Astrocyte (in vitro differentiated cells and primary cell): ENCODE measurements at regions not wholly inside any gene's neighbourhood (a gene's known extent, or its start where the extent isn't known, plus 50 kb on each side); places are given as distances from the start of the nearest gene placed in this dataset.
A peak's percentile ranks its signal among the peaks of the same experiment; 100 is the strongest.

Experiments
- DNase-seq: peaks from one replicate; pipeline ENCODE4 v3.0.0-alpha.2; 2010; ENCODE audit warnings: low read depth
- FAIRE-seq: peaks from 2 replicates; lab custom pipeline; 2011; peaks lifted over from hg19 to GRCh38; lab: Jason Lieb, UNC
- H2AFZ ChIP-seq: 2 replicates; pipeline ENCODE4 v1.6.0; 2012; ENCODE audit warnings: low read depth, low read length, inconsistent platforms
- H3K27ac ChIP-seq: 2 replicates; pipeline ENCODE4 v1.5.1; 2011; ENCODE audit warnings: low read depth, low read length, inconsistent platforms
- H3K27me3 ChIP-seq: 2 replicates; pipeline ENCODE4 v1.6.0; 2011; ENCODE audit warnings: low read length, inconsistent platforms; ENCODE audit not compliant: insufficient read depth
- H3K36me3 ChIP-seq: 2 replicates; pipeline ENCODE4 v1.5.1; 2011; ENCODE audit warnings: low read length, inconsistent platforms; ENCODE audit not compliant: insufficient read depth
- H3K4me1 ChIP-seq: 2 replicates; pipeline ENCODE4 v1.5.1; 2011; ENCODE audit warnings: low read length, inconsistent platforms; ENCODE audit not compliant: insufficient read depth
- H3K4me2 ChIP-seq: 2 replicates; pipeline ENCODE4 v1.6.0; 2012; ENCODE audit warnings: low read length, inconsistent platforms
- H3K4me3 ChIP-seq: 2 replicates; pipeline ENCODE4 v1.5.1; 2011; ENCODE audit warnings: low read depth, mild to moderate bottlenecking, low read length, inconsistent platforms; ENCODE audit not compliant: insufficient read depth
- H3K79me2 ChIP-seq: 2 replicates; pipeline ENCODE4 v1.6.0; 2012; ENCODE audit warnings: mild to moderate bottlenecking, low read length, inconsistent platforms; ENCODE audit not compliant: insufficient read depth
- H3K9ac ChIP-seq: 2 replicates; pipeline ENCODE4 v1.6.0; 2012; ENCODE audit warnings: mild to moderate bottlenecking, low read length, inconsistent platforms
- H3K9me3 ChIP-seq: 2 replicates; pipeline ENCODE4 v1.5.1; 2012; ENCODE audit warnings: low read depth, mild to moderate bottlenecking, low read length, inconsistent platforms; ENCODE audit not compliant: insufficient read depth
- H4K20me1 ChIP-seq: 2 replicates; pipeline ENCODE4 v1.6.0; 2012; ENCODE audit warnings: low read length, inconsistent platforms; ENCODE audit not compliant: insufficient read depth
- H3K27ac Mint-ChIP-seq: one replicate; pipeline ENCODE4 v1.8.0; 2021; ENCODE audit warnings: mild to moderate bottlenecking, mixed read lengths; ENCODE audit not compliant: unreplicated experiment
- H3K27me3 Mint-ChIP-seq: one replicate; pipeline ENCODE4 v1.8.0; 2021; ENCODE audit warnings: low read depth, mixed read lengths; ENCODE audit not compliant: unreplicated experiment
- H3K36me3 Mint-ChIP-seq: one replicate; pipeline ENCODE4 v1.8.0; 2021; ENCODE audit warnings: low read depth, mixed read lengths; ENCODE audit not compliant: unreplicated experiment
- H3K4me1 Mint-ChIP-seq: one replicate; pipeline ENCODE4 v1.8.0; 2021; ENCODE audit warnings: low read depth, mixed read lengths; ENCODE audit not compliant: unreplicated experiment
- H3K4me3 Mint-ChIP-seq: one replicate; pipeline ENCODE4 v1.8.0; 2021; ENCODE audit warnings: mild to moderate bottlenecking, moderate library complexity, mixed read lengths; ENCODE audit not compliant: unreplicated experiment
- H3K9me3 Mint-ChIP-seq: one replicate; pipeline ENCODE4 v1.8.0; 2021; ENCODE audit warnings: mild to moderate bottlenecking, mixed read lengths; ENCODE audit not compliant: unreplicated experiment
- CTCF ChIP-seq: IDR thresholded peaks from 2 replicates; pipeline ENCODE4 v1.5.1; 2011; ENCODE audit warnings: low read depth, mild to moderate bottlenecking, inconsistent platforms, low read length, moderate library complexity; ENCODE audit not compliant: insufficient read depth
- EZH2 ChIP-seq: IDR thresholded peaks from 2 replicates; pipeline ENCODE4 v1.6.1; 2012; ENCODE audit warnings: mild to moderate bottlenecking, low read length, inconsistent platforms; ENCODE audit not compliant: insufficient read depth

- Histone ChIP-seq H2AFZ (no peak overlapping the region), H3K9ac (no peak overlapping the region), H3K4me3 (no peak overlapping the region), H3K9me3 (no peaks in the 10 kb centered on the region), H3K27ac (no peak overlapping the region), H3K36me3 (no peaks in the 10 kb centered on the region), H3K79me2 (no peaks in the 10 kb centered on the region), H4K20me1 (no peaks in the 10 kb centered on the region), H3K27me3 (no peaks in the 10 kb centered on the region), H3K4me1 (no peaks in the 10 kb centered on the region), H3K4me2 (no peak overlapping the region)
- no peaks in the 10 kb centered on the region for H3K4me1 Mint-ChIP-seq
- no peak for TF ChIP-seq CTCF
- TF ChIP-seq EZH2, result no peak
- no peak overlapping the region for H3K27ac Mint-ChIP-seq
- H3K9me3 Mint-ChIP-seq, result no peaks in the 10 kb centered on the region
- H3K27me3 Mint-ChIP-seq, result no peaks in the 10 kb centered on the region
- DNase-seq, result peak; percentile 27
- H3K36me3 Mint-ChIP-seq, result no peaks in the 10 kb centered on the region
- no peak overlapping the region for H3K4me3 Mint-ChIP-seq
- FAIRE-seq, result no peak
Observed at GRCh38 chr2:163198972-163199371, 360.4 kb upstream of the KCNH7 start.

- Mint-ChIP-seq H3K36me3 (no peaks in the 10 kb centered on the region), H3K4me1 (no peaks in the 10 kb centered on the region), H3K9me3 (no peaks in the 10 kb centered on the region), H3K4me3 (no peak overlapping the region), H3K27ac (no peak overlapping the region), H3K27me3 (no peaks in the 10 kb centered on the region)
- DNase-seq (no peak), FAIRE-seq (no peak)
- Histone ChIP-seq H3K27ac (no peak overlapping the region), H3K79me2 (no peaks in the 10 kb centered on the region), H3K4me2 (no peak overlapping the region), H3K27me3 (no peaks in the 10 kb centered on the region), H3K4me1 (no peaks in the 10 kb centered on the region), H3K4me3 (no peak overlapping the region), H4K20me1 (no peaks in the 10 kb centered on the region), H3K9ac (no peak overlapping the region), H3K36me3 (no peaks in the 10 kb centered on the region), H3K9me3 (no peaks in the 10 kb centered on the region), H2AFZ (no peak overlapping the region)
- TF ChIP-seq CTCF (no peak), EZH2 (no peak)
Observed at GRCh38 chr2:163198007-163198406, 359.4 kb upstream of the KCNH7 start.

GRCh38 chr2:163191372-163191771, 352.8 kb upstream of the KCNH7 start:
- peak; percentile 29 for DNase-seq
- H3K9me3 ChIP-seq, result no peaks in the 10 kb centered on the region
- H3K27me3 ChIP-seq, result no peaks in the 10 kb centered on the region

More at GRCh38 chr2:163191372-163191771, 352.8 kb upstream of the KCNH7 start:
- Histone ChIP-seq H3K36me3 (no peaks in the 10 kb centered on the region), H2AFZ (no peak overlapping the region), H3K79me2 (no peaks in the 10 kb centered on the region), H3K4me1 (peaks cover 2% of the 10 kb centered on the region), H4K20me1 (no peaks in the 10 kb centered on the region), H3K27ac (no peak overlapping the region), H3K4me2 (no peak overlapping the region), H3K4me3 (no peak overlapping the region), H3K9ac (no peak overlapping the region)
- H3K4me3 Mint-ChIP-seq, result no peak overlapping the region
- no peaks in the 10 kb centered on the region for H3K9me3 Mint-ChIP-seq
- no peaks in the 10 kb centered on the region for H3K36me3 Mint-ChIP-seq
- no peak overlapping the region for H3K27ac Mint-ChIP-seq
- FAIRE-seq, result peak; percentile 73
- TF ChIP-seq EZH2, result no peak
- peak; percentile 75 for TF ChIP-seq CTCF
- peaks cover 7% of the 10 kb centered on the region for H3K4me1 Mint-ChIP-seq
- no peaks in the 10 kb centered on the region for H3K27me3 Mint-ChIP-seq
